T1000 (cell line): ENCODE measurements at regions not wholly inside any gene's neighbourhood (a gene's known extent, or its start where the extent isn't known, plus 50 kb on each side); places are given as distances from the start of the nearest gene placed in this dataset.

ENCODE experiments used
- DNase-seq: peaks from one replicate; lab custom pipeline; 2025; ENCODE audit warnings: mixed read lengths; lab: John Stamatoyannopoulos, UW

DNA sequence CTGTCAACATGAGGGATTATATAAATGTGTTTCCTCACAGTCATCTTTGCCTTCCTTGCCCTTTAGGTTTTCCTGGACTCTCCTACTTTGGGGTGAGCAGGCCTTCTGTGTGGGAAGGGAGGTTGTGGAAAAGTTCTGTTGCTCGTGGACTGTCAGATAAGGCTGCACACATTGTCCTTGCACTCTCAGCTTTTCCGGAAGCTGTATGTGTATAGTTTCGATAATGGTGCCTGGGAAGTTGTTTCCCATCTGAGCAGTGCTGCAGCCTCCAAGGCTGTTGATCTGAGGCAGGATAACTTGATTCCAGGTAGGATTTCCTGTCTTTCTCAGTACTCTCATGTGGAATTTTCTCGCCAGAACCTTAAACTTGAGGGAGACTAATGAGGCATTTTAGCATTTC is 297.8 kb upstream of the AZI2 start:
- DNase-seq = no peak

DNA sequence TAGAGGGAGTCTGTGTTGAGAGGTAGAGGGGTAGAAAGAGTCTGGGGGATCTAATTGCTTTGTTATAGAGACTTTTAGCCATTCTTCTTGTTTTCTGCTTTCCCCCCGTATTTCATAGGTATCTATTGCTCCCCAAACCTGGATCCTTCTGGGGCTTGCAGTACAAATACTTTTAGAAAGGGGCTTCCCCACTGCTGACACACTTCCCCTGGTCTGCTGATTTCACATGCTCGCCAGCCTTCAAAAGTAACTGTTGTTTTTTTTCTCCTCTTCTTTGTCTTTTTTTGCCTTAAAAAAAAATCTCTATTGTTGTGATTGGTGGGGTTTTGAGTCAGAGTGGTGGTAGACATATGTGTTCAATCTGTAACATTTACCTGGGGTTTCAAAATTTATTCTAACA is 300.6 kb upstream of the AZI2 start:
- no peak for DNase-seq

DNA sequence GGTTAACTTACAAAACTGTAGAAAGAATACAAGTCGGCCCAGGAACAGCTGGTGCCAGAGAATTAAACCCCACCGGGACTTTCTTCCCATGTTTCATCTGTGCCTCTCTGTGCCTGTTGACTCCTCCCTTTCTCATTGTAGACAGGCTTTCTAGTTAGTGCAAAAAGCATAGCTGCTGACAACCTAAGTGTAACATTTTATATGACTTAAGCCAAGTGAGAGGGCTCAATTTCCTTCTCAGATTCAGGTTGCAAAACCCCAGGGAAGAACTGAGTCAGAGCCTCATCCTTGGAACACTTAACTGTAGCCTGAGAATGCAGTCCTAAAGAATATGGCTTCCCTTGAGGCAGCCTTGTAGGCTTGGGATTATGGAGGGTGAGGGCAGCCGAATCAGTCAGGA is 302.5 kb upstream of the AZI2 start:
- no peak for DNase-seq

DNA sequence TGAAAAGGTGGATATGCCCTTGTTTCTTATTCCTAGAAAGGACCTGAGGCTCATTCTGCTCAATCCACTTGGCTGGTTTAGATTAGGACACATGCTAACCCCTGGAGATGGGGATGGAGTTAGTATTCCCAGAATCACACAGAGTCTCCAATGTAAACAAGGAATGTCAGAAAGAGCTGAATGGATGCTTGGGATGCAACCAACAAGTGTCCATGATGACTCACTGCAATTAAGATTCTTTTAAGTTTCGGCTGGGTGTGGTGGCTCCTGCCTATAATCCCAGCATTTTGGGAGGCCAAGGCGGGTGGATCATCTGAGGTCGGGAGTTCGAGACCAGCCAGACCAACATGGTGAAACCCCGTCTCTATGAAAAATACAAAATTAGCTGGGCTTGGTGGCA is 315.5 kb upstream of the AZI2 start:
- DNase-seq = no peak

DNA sequence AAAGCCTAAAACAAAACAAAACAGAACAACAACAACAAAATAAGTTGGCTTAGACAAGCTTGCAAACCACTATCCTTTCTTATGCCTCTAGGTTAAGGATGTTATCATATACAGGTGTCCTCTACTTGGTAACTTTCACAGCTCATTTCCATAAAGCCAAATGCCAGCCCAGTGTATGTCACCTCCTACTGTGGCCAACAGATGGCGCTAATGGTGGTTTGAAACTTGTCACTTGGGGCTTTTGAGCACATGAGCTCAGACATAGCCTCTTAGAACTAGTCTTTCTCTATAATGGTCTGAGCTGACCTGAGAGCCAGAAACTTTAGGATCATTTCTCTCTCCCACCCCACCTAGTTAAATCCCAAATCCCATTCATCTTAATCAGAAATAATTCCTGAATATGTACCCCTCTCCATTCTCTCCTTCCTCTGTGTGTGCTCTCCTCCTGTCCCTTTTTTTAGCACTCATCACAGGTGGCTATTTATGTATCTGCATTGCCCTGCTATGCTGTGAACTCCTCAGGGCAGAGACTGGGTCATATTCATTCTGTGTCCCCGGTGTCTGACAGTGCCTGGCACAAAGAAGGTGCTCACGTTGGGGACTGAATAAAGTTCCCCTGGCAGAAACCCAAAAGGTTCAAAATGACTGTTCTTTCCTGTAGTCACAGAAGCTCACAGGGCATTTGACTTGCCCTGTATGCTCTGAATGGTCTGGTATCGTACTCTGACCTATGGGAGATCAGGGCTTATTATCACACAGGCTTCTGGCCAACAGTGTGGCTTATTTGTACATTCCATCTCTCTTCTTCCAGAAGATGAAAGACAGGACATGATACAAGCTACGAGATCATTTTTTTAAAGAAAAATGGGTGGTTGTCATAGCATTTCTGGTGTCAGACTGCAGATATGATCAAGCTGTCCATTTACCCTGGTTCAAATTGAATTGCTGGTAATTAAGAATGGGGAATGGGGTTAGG is 319.3 kb upstream of the AZI2 start:
- DNase-seq = no peak

DNA sequence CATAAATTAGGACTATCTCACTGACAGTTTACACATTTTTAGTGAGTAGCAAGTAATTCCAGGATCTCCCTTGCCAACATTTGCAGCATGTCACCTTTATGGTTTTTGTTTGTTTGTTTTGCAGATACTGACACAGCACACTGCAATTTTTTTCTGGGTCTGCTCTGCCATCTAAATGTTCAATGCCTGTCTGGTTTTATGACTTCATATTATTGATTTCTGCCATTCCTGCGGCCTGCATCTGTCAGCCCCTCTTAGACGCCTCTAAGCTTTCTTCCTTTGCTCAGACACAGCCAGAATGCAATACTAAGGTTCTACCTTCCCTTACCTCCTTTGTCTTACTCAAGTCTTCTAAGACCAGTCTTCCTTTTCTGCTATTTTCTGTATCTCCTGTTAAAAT is 321.2 kb upstream of the AZI2 start:
- DNase-seq = no peak

DNA sequence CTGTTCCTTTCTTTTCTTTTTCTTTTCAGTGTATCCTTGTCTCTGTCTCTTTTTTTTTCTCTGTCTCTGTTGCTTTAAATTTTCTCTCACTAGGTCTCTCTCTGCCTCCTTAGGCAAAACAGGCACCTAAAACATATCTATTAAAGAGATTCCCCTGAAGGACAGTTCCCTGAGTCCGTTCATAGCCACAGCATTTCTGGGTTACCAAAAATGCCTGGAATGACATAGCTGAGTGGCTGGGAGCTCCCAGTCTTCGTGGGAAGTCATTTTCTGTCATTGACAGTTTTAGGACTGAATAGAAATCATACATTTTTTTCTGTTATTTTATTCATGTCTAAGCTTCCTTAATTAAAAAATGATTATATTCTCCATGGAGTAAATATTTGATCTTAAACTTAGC is 323.8 kb upstream of the AZI2 start:
- DNase-seq = no peak

DNA sequence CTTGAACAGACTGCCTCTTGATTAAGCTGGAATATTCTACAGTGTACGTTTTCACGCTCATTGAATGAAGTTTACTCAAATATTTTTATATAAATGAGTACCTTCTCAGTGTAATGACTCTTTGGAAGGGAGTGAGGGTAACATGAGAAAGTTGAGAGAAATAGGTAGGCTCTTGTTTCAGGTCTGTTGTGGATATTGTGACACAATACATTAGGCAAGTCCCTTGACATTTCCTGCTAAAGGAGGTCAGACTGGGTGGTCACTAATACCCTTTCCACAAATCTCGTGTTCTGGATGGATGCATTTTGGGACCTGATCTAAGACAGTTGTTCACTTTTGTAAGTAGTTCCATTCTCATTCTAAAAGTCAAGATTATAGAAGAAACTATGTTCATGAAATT is 324.8 kb upstream of the AZI2 start:
- DNase-seq = no peak

DNA sequence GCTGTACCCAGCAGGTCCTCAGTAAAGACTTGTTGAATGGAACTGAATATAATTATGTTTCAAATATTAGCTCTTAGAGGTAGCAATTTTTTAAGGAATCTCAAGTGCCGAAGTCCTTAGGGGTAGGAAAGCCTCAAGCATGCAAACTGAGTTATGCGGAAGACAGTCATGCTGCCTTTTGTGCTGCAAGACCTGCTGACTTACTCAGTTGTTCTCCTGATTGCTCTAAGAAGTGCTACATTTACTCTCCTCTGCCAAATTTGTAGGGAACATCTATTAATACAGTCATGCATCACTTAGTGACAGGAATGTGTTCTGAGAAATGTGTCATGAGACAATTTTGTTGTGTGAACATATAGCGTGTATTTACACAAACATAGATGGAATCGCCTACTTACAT is 325.6 kb upstream of the AZI2 start:
- DNase-seq = no peak

DNA sequence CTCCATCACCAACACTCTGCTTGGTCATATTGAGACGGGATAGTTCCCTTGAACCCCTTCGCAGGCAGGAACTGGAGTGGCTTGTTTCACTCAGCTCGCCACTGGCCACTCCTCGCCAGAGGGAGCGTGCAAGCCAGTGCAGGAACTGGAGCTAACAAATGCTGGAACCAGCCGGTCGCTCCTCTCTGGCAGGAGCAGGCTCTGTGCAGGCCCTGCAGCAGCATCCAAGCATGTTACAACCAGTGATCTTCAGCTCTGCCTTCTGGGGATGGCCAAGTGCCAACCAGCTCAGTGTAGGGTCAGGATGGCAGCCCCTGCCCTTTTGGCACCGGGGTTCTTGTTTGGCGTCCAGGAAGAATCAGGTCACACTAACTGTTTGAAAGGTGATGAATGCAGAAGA is 329.0 kb upstream of the AZI2 start:
- no peak for DNase-seq

DNA sequence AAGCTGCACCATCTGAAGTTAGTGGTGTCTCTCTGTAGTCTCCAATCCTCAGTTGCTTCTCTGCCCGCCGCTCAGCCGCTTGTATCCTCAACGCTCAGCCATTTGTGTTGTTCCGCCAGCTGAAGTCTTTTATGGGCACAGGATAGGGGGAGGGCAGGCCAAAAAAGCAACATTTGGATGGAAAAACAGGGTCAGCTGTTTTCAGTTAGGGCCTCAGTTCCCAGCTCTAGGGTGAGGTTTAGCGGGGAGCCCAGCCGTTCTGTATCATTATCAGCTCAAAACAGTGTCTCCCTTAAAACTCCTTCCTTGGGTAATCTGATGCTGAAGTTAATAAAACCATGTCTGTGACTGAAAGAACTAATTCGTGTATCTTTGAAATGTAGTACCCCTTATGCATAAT is 329.5 kb upstream of the AZI2 start:
- no peak for DNase-seq

DNA sequence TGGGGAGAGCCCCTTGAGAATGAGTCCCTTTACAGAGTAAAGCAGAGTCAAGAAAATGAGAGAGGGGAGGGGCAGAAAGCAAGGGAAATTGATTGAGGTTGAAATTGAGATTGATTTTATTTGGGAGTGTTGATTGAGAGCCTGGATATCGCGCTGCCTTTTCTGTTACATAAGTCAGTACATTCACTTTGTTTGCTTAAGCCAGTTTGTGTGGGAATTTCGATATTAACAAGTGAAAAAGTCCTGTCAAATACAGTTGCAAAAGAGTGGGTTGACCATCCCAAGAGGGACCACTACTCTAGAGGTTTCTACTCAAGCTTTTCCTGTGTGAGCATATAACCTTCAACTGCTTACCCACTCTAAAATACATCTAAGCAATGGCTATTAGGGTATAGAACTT is 331.4 kb upstream of the AZI2 start:
- DNase-seq = no peak

DNA sequence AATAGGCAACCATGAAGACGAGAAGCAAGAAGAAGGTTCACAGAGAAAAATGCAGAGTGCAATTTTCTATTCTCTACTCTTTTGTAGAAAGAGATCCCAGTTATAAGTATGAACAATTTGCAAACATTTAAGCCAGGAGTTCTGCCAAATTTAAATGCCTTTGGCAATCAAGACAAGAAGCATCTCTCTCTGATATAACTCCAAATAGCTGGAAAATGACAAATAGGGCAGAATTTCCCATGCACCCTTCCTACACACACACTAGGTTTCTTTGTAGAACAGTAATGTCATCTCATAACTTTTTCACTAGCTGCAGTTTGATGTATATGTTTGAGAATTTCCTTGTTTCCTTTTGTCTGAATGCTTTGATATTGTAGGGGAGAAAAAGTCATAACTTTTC is 333.5 kb upstream of the AZI2 start:
- DNase-seq = no peak

DNA sequence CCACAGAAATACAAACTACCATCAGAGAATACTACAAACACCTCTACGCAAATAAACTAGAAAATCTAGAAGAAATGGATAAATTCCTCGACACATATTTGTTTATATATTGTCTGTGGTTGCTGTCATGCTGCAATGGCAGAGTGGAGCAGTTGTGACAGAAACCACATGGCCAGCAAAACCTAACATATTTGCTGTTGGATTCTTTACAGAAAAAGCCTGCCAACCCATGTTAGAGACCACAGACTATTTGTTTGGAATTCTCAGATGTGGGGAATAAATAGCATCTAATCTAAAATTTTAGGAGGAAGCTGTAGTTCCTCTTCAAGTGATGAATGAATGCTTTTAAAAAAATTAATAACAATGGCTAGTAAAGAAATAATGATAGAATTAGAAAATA is 341.6 kb upstream of the AZI2 start:
- no peak for DNase-seq

DNA sequence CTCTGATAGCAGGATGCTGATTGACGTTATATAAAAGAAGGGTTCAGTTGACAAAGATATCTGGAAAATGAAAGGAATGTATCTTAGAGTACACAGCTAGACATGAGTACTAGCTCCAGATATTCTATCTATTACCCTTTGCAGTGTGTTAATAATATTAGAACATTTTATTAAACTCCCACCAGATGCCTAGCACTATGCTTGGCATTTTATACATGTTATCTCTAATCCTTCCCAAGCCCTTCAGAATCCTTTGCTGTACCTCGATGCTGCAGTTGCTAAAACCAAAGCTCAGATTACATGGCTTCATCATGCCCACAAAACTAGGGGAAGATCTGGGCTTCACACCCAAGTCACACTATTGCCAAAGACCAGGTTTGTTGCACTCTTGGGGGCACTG is 350.1 kb upstream of the AZI2 start:
- DNase-seq = no peak

DNA sequence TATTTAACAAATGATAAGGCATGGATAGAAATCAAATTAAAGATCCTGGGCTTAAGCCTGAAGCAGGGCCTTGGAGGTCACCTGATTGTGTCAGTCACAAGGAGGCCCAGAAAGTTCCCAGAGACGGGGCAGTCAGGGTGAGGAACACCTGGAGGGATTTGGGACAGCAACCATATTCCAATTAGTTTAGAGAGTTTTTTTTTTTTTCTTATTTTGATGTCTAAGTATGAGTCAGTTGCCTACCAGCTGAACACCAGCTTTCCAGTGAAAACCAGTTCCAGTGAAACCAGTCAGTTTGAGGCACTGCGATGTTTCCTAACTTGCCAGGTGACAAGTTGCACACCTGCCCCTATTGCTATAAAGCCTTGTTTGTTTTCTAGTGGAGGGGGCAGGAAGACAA is 350.7 kb upstream of the AZI2 start:
- DNase-seq = no peak

DNA sequence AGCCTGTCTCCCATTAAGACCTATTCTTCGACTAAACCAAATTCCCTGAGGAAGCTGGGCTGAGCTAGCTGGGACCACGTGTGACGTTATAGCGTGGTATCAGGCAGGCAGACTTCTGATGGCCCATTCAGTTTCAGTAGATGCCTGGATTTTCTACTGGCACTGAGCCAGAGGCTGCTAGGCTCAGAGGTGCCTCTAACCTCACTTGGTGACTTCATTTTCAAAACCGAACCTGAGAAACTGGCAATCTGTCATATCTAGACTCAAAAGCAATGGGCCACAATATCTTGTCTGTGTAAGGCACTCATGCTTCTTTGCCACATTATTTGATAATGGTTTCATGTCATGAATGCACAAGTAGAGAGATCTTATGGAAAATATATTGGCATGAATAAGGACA is 352.1 kb upstream of the AZI2 start:
- no peak for DNase-seq

DNA sequence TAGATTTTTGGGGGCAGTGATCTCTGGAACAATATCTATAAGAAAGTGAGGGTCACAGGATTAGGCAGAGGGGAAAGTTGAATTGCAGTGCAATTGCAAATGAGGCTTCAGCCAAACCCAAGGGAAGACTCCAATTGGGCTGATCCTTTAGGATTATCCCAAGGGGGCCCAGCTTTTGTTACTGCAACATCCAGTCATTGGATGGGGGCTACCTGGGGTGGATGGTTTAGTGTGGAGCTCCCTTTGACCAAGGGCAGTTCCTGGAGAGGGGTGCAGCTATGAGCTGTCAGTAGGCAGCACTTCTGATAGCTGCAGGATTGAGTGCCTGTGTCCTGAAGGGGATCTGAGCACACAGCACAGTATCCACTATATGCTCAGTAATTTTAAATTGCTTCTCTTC is 355.2 kb upstream of the AZI2 start:
- no peak for DNase-seq

DNA sequence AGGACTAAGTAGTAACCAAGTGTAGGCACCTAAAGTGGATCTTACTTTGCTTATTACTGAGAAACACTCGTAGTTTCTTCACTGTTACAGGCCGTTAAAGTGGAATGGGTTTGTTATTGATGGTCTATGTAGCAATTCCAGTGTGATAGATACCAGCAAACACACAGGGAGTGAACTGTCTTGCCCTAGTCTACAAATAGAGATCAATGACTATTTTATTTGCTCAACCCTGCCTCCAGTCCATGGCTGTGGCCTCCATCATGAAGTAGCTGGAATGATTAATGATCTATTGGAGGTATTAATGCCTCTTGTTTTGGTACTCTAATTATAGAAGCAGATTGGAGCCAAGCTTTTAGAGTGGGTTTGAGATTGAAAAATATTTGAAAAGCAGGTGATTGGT is 362.7 kb upstream of the AZI2 start:
- no peak for DNase-seq

DNA sequence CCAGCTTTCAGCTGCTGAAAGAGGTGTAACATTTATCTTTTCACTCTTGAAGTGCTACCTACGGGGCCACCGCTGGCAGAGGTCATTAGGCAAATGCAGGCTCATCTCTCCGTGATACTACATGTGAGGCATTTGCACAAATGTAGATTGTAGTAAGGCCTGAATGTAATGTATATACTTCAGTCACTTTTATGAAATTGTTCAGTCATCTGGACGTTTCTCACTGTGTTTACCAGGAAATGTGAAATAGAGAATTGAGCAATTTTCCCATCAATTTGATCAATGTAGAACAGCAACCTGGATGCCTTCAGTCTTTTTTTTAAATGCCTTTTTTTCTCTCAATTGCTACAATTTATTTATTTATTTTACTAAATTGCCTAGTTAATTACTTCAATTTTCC is 368.3 kb upstream of the AZI2 start:
- DNase-seq = no peak

DNA sequence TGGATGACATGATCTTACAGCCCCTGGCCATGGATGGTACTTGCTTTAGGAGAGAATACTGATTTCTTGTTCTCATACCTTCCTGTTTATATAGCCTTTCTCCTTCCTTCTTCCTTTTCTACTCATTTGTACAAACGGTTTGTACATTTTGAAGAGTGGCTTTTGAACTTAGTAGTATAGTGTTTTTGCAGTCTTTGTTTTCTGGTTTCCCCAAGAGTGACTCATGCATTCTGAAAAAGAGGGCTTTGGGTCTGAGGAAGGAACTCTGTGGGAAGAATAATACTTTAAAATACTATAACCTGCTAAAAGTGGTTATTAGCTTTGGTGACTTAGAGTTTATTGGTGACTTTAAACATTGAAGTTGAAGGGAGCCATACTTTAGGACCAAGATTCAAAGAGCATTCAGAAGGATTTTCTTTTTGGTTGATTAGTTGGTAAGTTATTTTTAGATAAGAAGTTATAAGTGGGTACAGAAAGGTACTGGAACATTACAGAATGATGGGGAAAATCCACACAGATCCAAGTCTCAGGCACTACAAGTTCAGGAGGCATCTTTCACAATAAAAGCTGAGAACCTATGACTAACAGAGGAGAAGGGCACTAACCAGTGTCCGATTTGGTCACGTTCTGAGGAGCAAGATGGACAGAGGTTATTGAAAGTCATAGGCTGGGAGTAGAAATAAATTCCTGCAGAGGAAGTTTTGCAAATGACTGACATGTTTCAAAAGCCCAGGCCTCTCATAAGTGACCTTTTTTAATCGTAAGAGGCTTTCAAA is 369.6 kb upstream of the AZI2 start:
- no peak for DNase-seq

DNA sequence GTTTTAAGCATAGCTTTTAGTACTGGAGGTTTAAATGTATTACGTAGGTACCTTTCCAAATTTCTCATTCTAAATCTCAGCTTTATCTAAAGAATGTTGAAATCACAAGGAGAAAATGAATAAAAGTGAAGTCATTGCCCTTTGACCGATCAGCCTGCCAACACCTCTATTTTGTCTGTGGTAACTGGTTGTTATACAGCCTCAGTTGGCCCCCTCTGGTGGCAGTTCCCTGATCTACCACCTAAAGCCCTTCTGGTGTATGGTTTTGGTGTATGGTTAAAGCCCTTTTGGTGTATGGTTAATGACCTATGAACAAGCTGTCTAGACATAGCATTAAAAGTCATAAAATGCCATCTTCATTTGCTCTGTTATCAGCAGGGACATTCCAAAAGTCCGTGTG is 378.2 kb upstream of the AZI2 start:
- DNase-seq = no peak

DNA sequence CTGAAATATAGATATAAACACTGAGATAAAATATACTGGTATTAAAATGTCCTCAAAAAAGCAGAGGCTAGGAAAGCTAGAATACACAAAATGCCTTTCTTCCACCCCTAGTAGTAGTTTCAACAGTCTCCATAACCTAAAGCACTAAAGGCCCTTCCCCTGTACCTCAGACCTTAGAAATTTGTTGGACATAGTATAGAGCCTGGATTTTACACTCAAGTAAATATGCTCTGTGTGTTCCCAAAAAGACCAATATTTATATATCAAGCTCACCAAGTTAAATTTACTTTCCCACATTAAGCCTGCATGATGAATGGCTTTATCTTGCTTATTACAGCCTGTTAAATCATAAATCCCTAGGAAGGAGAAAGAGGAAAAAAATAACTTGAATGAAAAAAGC is 378.7 kb upstream of the AZI2 start:
- DNase-seq = no peak
